K562 (cell line): ENCODE measurements at regions not wholly inside any gene's neighbourhood (a gene's known extent, or its start where the extent isn't known, plus 50 kb on each side); places are given as distances from the start of the nearest gene placed in this dataset.

ENCODE experiments used
- L3MBTL2 ChIP-seq: fragments of 450-650 bp; IDR thresholded peaks from 2 replicates; pipeline ENCODE4 v1.6.1; 2016; ENCODE audit warnings: mild to moderate bottlenecking, moderate library complexity
- MAZ ChIP-seq, 2 experiments: fragments of 450-650 bp in 1 of 2; sonication (generic) in 1 of 2; formaldehyde crosslinking; IDR thresholded peaks in 1 of 2; conservative IDR thresholded peaks in 1 of 2; 2 replicates each; pipeline versions ENCODE4 v1.4.0 to v1.5.0; 2020; ENCODE audit warnings: mild to moderate bottlenecking in 1 of 2, missing genetic modification reagents in 1 of 2
- RBM25 ChIP-seq: fragments of 200-400 bp; formaldehyde crosslinking; IDR thresholded peaks from 2 replicates; pipeline ENCODE4 v1.6.1; 2018; ENCODE audit warnings: low read length, low read depth, moderate library complexity; ENCODE audit not compliant: severe bottlenecking
- ZNF707 ChIP-seq: fragments of 250-450 bp; sonication (Bioruptor Pico); conservative IDR thresholded peaks from 2 replicates; pipeline ENCODE4 v1.8.0; 2022; ENCODE audit warnings: inconsistent platforms, mild to moderate bottlenecking, moderate library complexity
- TF ChIP-seq, protein P1 (sequence below): sonication (generic); formaldehyde crosslinking; IDR thresholded peaks from 2 replicates; pipeline ENCODE4 v1.8.0; 2022; ENCODE audit warnings: mild to moderate bottlenecking, low read depth, missing genetic modification reagents

- TF ChIP-seq L3MBTL2 (no peak), RBM25 (no peak), MAZ (CRISPR knock-in tag; conservative IDR thresholded peaks at IDR 0.05 in 1 of 2, IDR thresholded peaks at IDR 0.05 in 1 of 2) (no peak), ZNF707 (CRISPR knock-in tag) (no peak)
- TF ChIP-seq, protein P1, sequence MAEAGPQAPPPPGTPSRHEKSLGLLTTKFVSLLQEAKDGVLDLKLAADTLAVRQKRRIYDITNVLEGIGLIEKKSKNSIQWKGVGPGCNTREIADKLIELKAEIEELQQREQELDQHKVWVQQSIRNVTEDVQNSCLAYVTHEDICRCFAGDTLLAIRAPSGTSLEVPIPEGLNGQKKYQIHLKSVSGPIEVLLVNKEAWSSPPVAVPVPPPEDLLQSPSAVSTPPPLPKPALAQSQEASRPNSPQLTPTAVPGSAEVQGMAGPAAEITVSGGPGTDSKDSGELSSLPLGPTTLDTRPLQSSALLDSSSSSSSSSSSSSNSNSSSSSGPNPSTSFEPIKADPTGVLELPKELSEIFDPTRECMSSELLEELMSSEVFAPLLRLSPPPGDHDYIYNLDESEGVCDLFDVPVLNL (CRISPR knock-in tag) = no peak
Measured at GRCh38 chr15:29323557-29323956, 53.9 kb upstream of the NSMCE3 start.
